Cardiac fibroblast (primary cell): ENCODE measurements at regions not wholly inside any gene's neighbourhood (a gene's known extent, or its start where the extent isn't known, plus 50 kb on each side); places are given as distances from the start of the nearest gene placed in this dataset.

Experiments
- DNase-seq, 2 donors: peaks; one replicate each; pipeline versions ENCODE4 v3.0.0 to v3.0.0-alpha.2; 2010; ENCODE audit warnings: low read depth in 2 of 2
- H3K4me3 ChIP-seq, 2 donors: replicated peaks in 1 of 2; 1 replicate in 1 of 2; 2 replicates in 1 of 2; pipeline ENCODE4 v1.5.1; 2011; ENCODE audit warnings: low read depth in 2 of 2, low read length in 2 of 2, mild to moderate bottlenecking in 2 of 2, moderate library complexity in 1 of 2
- CTCF ChIP-seq: IDR thresholded peaks from one replicate; pipeline ENCODE4 v1.5.1; 2011; ENCODE audit warnings: low read depth, mild to moderate bottlenecking, low read length, inconsistent platforms

GRCh38 chr3:166752214-166752613, 627.9 kb downstream of the ZBBX start:
- no peak overlapping the region for H3K4me3 ChIP-seq
- TF ChIP-seq CTCF = no peak
- no peak for DNase-seq

GRCh38 chr3:166743481-166744134, 636.5 kb downstream of the ZBBX start:
- no peak for DNase-seq
- no peak for TF ChIP-seq CTCF

GRCh38 chr3:166734734-166735133, 645.4 kb downstream of the ZBBX start:
- TF ChIP-seq CTCF = no peak
- no peak overlapping the region for H3K4me3 ChIP-seq
- no peak for DNase-seq

More at GRCh38 chr3:166743481-166744134, 636.5 kb downstream of the ZBBX start:
- H3K4me3 ChIP-seq = no peak overlapping the region

- no peak for TF ChIP-seq CTCF
- no peak overlapping the region for H3K4me3 ChIP-seq
- DNase-seq = no peak
Observed at GRCh38 chr3:166731701-166732100, 648.4 kb downstream of the ZBBX start.

GRCh38 chr3:166721466-166721865, 658.6 kb downstream of the ZBBX start:
- no peak for DNase-seq
- TF ChIP-seq CTCF = no peak

GRCh38 chr3:166714206-166714605, 665.9 kb downstream of the ZBBX start:
- DNase-seq = no peak
- TF ChIP-seq CTCF = no peak
- H3K4me3 ChIP-seq = no peak overlapping the region

More at GRCh38 chr3:166721466-166721865, 658.6 kb downstream of the ZBBX start:
- H3K4me3 ChIP-seq = no peak overlapping the region

GRCh38 chr3:166713787-166714186, 666.3 kb downstream of the ZBBX start:
- no peak for DNase-seq
- no peak overlapping the region for H3K4me3 ChIP-seq
- TF ChIP-seq CTCF = no peak
